OCI-LY1 (cell line): ENCODE measurements at regions not wholly inside any gene's neighbourhood (a gene's known extent, or its start where the extent isn't known, plus 50 kb on each side); places are given as distances from the start of the nearest gene placed in this dataset.

Experiments
- H2AFZ ChIP-seq: fragments of 200-600 bp; sonication (generic), shearing (Covaris generic); 2 replicates; pipeline ENCODE4 v1.6.0; 2014; ENCODE audit warnings: antibody characterized with exemption, mild to moderate bottlenecking, low read length
- H3F3A ChIP-seq: fragments of 200-600 bp; sonication (generic), shearing (Covaris generic); 2 replicates; pipeline ENCODE4 v1.6.0; 2014; ENCODE audit warnings: mild to moderate bottlenecking, antibody characterized with exemption, low read length, moderate library complexity; ENCODE audit not compliant: insufficient read depth
- H3K27ac ChIP-seq: fragments of 200-600 bp; sonication (generic); 2 replicates; pipeline ENCODE4 v1.5.1; 2014; ENCODE audit warnings: low read length, mixed run types, mild to moderate bottlenecking, low read depth; ENCODE audit not compliant: poor library complexity, severe bottlenecking
- H3K27me3 ChIP-seq: fragments of 200-600 bp; sonication (generic); 2 replicates; pipeline ENCODE4 v1.6.0; 2014; ENCODE audit warnings: antibody characterized with exemption, mild to moderate bottlenecking, low read length, moderate library complexity; ENCODE audit not compliant: insufficient read depth
- H3K36me3 ChIP-seq: fragments of 200-600 bp; sonication (generic); 2 replicates; pipeline ENCODE4 v1.6.1; 2014; ENCODE audit warnings: mild to moderate bottlenecking, antibody characterized with exemption, low read length, moderate library complexity, mixed read lengths; ENCODE audit not compliant: insufficient read depth
- H3K4me1 ChIP-seq: fragments of 200-600 bp; sonication (generic); 2 replicates; pipeline ENCODE4 v1.5.1; 2014; ENCODE audit warnings: mild to moderate bottlenecking, low read length, moderate library complexity; ENCODE audit not compliant: insufficient read depth, severe bottlenecking
- H3K4me2 ChIP-seq: fragments of 200-600 bp; sonication (generic), shearing (Covaris generic); 2 replicates; pipeline ENCODE4 v1.6.1; 2014; ENCODE audit warnings: low read length
- H3K4me3 ChIP-seq: fragments of 200-600 bp; sonication (generic); 2 replicates; pipeline ENCODE4 v1.5.1; 2014; ENCODE audit warnings: low read length, low read depth, mild to moderate bottlenecking, mixed read lengths; ENCODE audit not compliant: poor library complexity, severe bottlenecking
- H3K79me2 ChIP-seq: fragments of 200-600 bp; shearing (Covaris generic); 2 replicates; pipeline ENCODE4 v1.6.1; 2016; ENCODE audit warnings: mixed run types, low read length, mixed read lengths; ENCODE audit not compliant: insufficient read depth
- H3K9ac ChIP-seq: fragments of 200-600 bp; sonication (generic), shearing (Covaris generic); 2 replicates; pipeline ENCODE4 v1.6.1; 2014; ENCODE audit warnings: mild to moderate bottlenecking, low read length, mixed read lengths
- H3K9me2 ChIP-seq: fragments of 200-600 bp; sonication (generic), shearing (Covaris generic); 2 replicates; pipeline ENCODE4 v1.6.1; 2014; ENCODE audit warnings: low read depth, mild to moderate bottlenecking, low read length, mixed read lengths
- H3K9me3 ChIP-seq: fragments of 200-600 bp; shearing (Covaris generic); 2 replicates; pipeline ENCODE4 v1.6.1; 2014; ENCODE audit warnings: low read length, mixed read lengths
- H4K20me1 ChIP-seq: fragments of 200-600 bp; sonication (generic), shearing (Covaris generic); 2 replicates; pipeline ENCODE4 v1.6.0; 2016; ENCODE audit warnings: mild to moderate bottlenecking, low read length; ENCODE audit not compliant: insufficient read depth
- CTCF ChIP-seq: fragments of 200-600 bp; sonication (generic), shearing (Covaris generic); IDR thresholded peaks from 2 replicates; pipeline ENCODE4 v1.5.1; 2017; ENCODE audit warnings: mild to moderate bottlenecking, antibody characterized with exemption, low read length, moderate library complexity, mixed read lengths
- EZH2 ChIP-seq: fragments of 200-600 bp; sonication (generic), shearing (Covaris generic); IDR thresholded peaks from 2 replicates; pipeline ENCODE4 v1.8.0; 2017; ENCODE audit warnings: borderline replicate concordance, mixed run types, mild to moderate bottlenecking, antibody characterized with exemption, low read length, moderate library complexity, mixed read lengths

GRCh38 chr1:222097588-222097987 lies 355.7 kb upstream of the DUSP10 start:
- H3K9me3 ChIP-seq, result no peaks in the 10 kb centered on the region
- no peaks in the 10 kb centered on the region for H3K9me2 ChIP-seq
- H3F3A ChIP-seq, result no peaks in the 10 kb centered on the region
- no peaks in the 10 kb centered on the region for H3K79me2 ChIP-seq
- H3K4me3 ChIP-seq, result no peak overlapping the region
- no peak overlapping the region for H2AFZ ChIP-seq
- H3K36me3 ChIP-seq, result no peaks in the 10 kb centered on the region
- no peak overlapping the region for H3K9ac ChIP-seq
- TF ChIP-seq EZH2 (no peak), CTCF (no peak)
- no peaks in the 10 kb centered on the region for H3K4me1 ChIP-seq
- H4K20me1 ChIP-seq, result no peaks in the 10 kb centered on the region
- no peak overlapping the region for H3K27ac ChIP-seq
- H3K27me3 ChIP-seq, result no peaks in the 10 kb centered on the region
- no peak overlapping the region for H3K4me2 ChIP-seq

GRCh38 chr1:222096883-222097282 lies 355.0 kb upstream of the DUSP10 start:
- Histone ChIP-seq H3K4me3 (no peak overlapping the region), H3K9me2 (no peaks in the 10 kb centered on the region)
- no peak for TF ChIP-seq CTCF
- TF ChIP-seq EZH2, result no peak

GRCh38 chr1:222096476-222096772 lies 354.5 kb upstream of the DUSP10 start:
- H3K36me3 ChIP-seq, result no peaks in the 10 kb centered on the region
- H3K9me2 ChIP-seq, result no peaks in the 10 kb centered on the region
- H3K27me3 ChIP-seq, result no peaks in the 10 kb centered on the region
- H3K4me3 ChIP-seq, result no peak overlapping the region
- H3K4me1 ChIP-seq, result no peaks in the 10 kb centered on the region
- H3K79me2 ChIP-seq, result no peaks in the 10 kb centered on the region
- no peak overlapping the region for H3K27ac ChIP-seq
- no peak overlapping the region for H2AFZ ChIP-seq
- no peaks in the 10 kb centered on the region for H3K9me3 ChIP-seq
- H3K9ac ChIP-seq, result no peak overlapping the region
- H3K4me2 ChIP-seq, result no peak overlapping the region
- no peak for TF ChIP-seq EZH2
- TF ChIP-seq CTCF, result peak; percentile 24; the same call in 1 of the 2 replicates
- no peaks in the 10 kb centered on the region for H3F3A ChIP-seq
- no peaks in the 10 kb centered on the region for H4K20me1 ChIP-seq

More at GRCh38 chr1:222096883-222097282, 355.0 kb upstream of the DUSP10 start:
- no peak overlapping the region for H3K27ac ChIP-seq
- H2AFZ ChIP-seq, result no peak overlapping the region
- H3K4me2 ChIP-seq, result no peak overlapping the region
- no peaks in the 10 kb centered on the region for H3K9me3 ChIP-seq
- no peaks in the 10 kb centered on the region for H3K79me2 ChIP-seq
- no peaks in the 10 kb centered on the region for H4K20me1 ChIP-seq
- H3F3A ChIP-seq, result no peaks in the 10 kb centered on the region
- H3K4me1 ChIP-seq, result no peaks in the 10 kb centered on the region
- no peaks in the 10 kb centered on the region for H3K27me3 ChIP-seq
- H3K9ac ChIP-seq, result no peak overlapping the region
- H3K36me3 ChIP-seq, result no peaks in the 10 kb centered on the region
